MV-4-11 (cell line): ENCODE measurements at regions not wholly inside any gene's neighbourhood (a gene's known extent, or its start where the extent isn't known, plus 50 kb on each side); places are given as distances from the start of the nearest gene placed in this dataset.
"Not testable (repeated sequence)": the region's sequence is repeated elsewhere in the genome, so short reads cannot be mapped to it uniquely, and the experiment has no call there.

Experiments used
- DNase-seq: peaks from one replicate; lab custom pipeline; 2025; lab: John Stamatoyannopoulos, UW

GRCh38 chr11:25613865-25614264 is 718.1 kb upstream of the ANO3 start:
- DNase-seq: no peak

GRCh38 chr11:25615069-25615468 is 716.9 kb upstream of the ANO3 start:
- DNase-seq: no peak

GRCh38 chr11:25615841-25616240 is 716.1 kb upstream of the ANO3 start:
- no peak for DNase-seq

GRCh38 chr11:25625094-25625493 is 706.8 kb upstream of the ANO3 start:
- no peak for DNase-seq

GRCh38 chr11:25628030-25628429 is 703.9 kb upstream of the ANO3 start:
- no peak for DNase-seq

GRCh38 chr11:25633230-25633629 is 698.7 kb upstream of the ANO3 start:
- DNase-seq: no peak

GRCh38 chr11:25649220-25649619 is 682.7 kb upstream of the ANO3 start:
- DNase-seq: not testable (repeated sequence)

GRCh38 chr11:25650319-25650718 is 681.6 kb upstream of the ANO3 start:
- no peak for DNase-seq

- DNase-seq: no peak
Measured at GRCh38 chr11:25655636-25656035, 676.3 kb upstream of the ANO3 start.

- no peak for DNase-seq
Measured at GRCh38 chr11:25658916-25659315, 673.0 kb upstream of the ANO3 start.

- DNase-seq: no peak
Measured at GRCh38 chr11:25659706-25660105, 672.2 kb upstream of the ANO3 start.

- DNase-seq: no peak
Measured at GRCh38 chr11:25667871-25668270, 664.1 kb upstream of the ANO3 start.

- no peak for DNase-seq
Measured at GRCh38 chr11:25691959-25692358, 640.0 kb upstream of the ANO3 start.

- no peak for DNase-seq
Measured at GRCh38 chr11:25702417-25702816, 629.5 kb upstream of the ANO3 start.

- DNase-seq: no peak
Measured at GRCh38 chr11:25710975-25711374, 621.0 kb upstream of the ANO3 start.

GRCh38 chr11:25727944-25728343 is 604.0 kb upstream of the ANO3 start:
- DNase-seq: no peak

- no peak for DNase-seq
Measured at GRCh38 chr11:25730230-25730629, 601.7 kb upstream of the ANO3 start.

GRCh38 chr11:25733777-25734176 is 598.2 kb upstream of the ANO3 start:
- no peak for DNase-seq

- no peak for DNase-seq
Measured at GRCh38 chr11:25734591-25735211, 597.2 kb upstream of the ANO3 start.

GRCh38 chr11:25737071-25737675 is 594.8 kb upstream of the ANO3 start:
- DNase-seq: no peak

GRCh38 chr11:25741886-25742285 is 590.0 kb upstream of the ANO3 start:
- DNase-seq: no peak

- DNase-seq: no peak
Measured at GRCh38 chr11:25742800-25743199, 589.1 kb upstream of the ANO3 start.

GRCh38 chr11:25755381-25755780 is 576.5 kb upstream of the ANO3 start:
- DNase-seq: no peak

- no peak for DNase-seq
Measured at GRCh38 chr11:25755918-25756584, 575.9 kb upstream of the ANO3 start.
